ENCODE measurements at regions not wholly inside any gene's neighbourhood (a gene's known extent, or its start where the extent isn't known, plus 50 kb on each side); places are given as distances from the start of the nearest gene placed in this dataset.

DNA sequence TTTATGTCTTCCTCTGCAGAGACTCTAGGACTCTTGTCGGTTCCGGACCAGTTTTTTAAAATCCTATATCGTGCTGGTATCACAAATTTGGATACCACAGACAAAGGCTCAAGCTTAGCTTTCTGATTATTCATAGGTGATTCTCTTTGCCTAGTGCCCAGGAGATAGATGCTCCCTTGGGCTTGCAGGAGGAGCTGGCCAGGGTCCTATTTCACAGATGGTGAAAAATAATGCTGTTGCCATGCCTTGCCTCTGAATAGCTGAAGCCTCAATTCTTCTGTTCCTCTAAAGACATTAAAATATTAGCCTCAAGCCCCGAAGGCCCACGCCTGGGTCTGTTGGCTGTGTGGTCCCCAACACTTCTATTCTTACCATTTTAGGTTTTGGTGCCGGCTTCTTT lies 123.9 kb upstream of the BACH2 start:
- no peaks in the 10 kb centered on the region for H3K9me3 ChIP-seq
- no peaks in the 10 kb centered on the region for H3K27me3 ChIP-seq
- TF ChIP-seq POLR2AphosphoS5 (IDR thresholded peaks at IDR 0.05; ENCODE audit: insufficient read depth in 1 of 2, low read depth in 1 of 2) (no peak), POLR2A (IDR thresholded peaks at IDR 0.05) (no peak)
- TF ChIP-seq, protein P1, sequence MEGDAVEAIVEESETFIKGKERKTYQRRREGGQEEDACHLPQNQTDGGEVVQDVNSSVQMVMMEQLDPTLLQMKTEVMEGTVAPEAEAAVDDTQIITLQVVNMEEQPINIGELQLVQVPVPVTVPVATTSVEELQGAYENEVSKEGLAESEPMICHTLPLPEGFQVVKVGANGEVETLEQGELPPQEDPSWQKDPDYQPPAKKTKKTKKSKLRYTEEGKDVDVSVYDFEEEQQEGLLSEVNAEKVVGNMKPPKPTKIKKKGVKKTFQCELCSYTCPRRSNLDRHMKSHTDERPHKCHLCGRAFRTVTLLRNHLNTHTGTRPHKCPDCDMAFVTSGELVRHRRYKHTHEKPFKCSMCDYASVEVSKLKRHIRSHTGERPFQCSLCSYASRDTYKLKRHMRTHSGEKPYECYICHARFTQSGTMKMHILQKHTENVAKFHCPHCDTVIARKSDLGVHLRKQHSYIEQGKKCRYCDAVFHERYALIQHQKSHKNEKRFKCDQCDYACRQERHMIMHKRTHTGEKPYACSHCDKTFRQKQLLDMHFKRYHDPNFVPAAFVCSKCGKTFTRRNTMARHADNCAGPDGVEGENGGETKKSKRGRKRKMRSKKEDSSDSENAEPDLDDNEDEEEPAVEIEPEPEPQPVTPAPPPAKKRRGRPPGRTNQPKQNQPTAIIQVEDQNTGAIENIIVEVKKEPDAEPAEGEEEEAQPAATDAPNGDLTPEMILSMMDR (IDR thresholded peaks at IDR 0.05) = no peak
- intact Hi-C loops (cut with DNase I) = no loop called here
- DNase-seq (ENCODE audit: extremely low spot score in 2 of 2) = no peak
- H3K36me3 ChIP-seq = no peaks in the 10 kb centered on the region
- H3K27ac ChIP-seq = no peak overlapping the region
- no peaks in the 10 kb centered on the region for H3K4me1 ChIP-seq
- no peak overlapping the region for H3K4me3 ChIP-seq

DNA sequence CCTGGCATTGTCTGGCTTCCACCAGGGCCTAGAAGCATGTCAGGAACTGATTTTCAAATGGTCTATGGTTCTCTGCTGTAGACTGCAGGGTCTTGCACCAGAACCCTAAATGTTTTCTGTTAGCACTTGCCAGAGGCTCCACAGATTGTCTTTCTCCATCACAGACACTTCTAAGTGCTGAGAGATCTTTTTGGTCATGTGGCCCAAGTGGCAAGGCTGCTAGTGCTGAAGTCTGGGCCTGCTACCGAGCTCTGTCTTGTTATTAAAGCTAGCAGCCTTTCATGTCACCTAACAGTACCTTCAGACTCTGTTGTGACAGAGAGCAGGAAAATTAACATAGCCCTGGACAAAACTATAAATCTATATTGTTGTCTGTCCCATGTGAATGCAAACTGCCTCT lies 120.7 kb upstream of the BACH2 start:
- Histone ChIP-seq H3K4me1 (no peaks in the 10 kb centered on the region), H3K27me3 (no peaks in the 10 kb centered on the region), H3K36me3 (no peaks in the 10 kb centered on the region), H3K4me3 (no peak overlapping the region), H3K27ac (no peak overlapping the region), H3K9me3 (no peaks in the 10 kb centered on the region)
- TF ChIP-seq, protein P1 (IDR thresholded peaks at IDR 0.05) = no peak
- TF ChIP-seq POLR2AphosphoS5 (IDR thresholded peaks at IDR 0.05; ENCODE audit: insufficient read depth in 1 of 2, low read depth in 1 of 2) (no peak), POLR2A (IDR thresholded peaks at IDR 0.05) (no peak)
- intact Hi-C loops (cut with DNase I) = no loop called here
- DNase-seq (ENCODE audit: extremely low spot score in 2 of 2) = no peak

DNA sequence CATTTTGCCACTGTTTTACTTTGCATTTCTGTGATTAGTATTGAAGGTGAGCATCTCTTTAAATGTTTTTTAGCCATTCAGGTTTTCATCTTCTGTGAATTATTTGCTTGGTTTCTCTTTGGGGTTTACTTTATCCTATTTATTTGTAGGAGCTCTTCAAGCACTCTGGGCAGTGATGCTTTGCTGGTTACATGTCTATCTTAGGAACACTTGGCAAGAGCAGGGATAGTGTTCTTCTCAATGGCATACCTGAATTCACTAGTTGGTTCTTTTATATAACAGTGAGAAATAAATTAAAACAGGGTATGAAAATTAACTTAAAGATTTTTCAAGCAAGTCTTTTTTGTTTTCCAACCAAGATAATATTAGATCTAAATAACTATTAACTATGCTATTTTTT lies 119.7 kb upstream of the BACH2 start:
- H3K27ac ChIP-seq = no peak overlapping the region
- H3K36me3 ChIP-seq = no peaks in the 10 kb centered on the region
- H3K4me1 ChIP-seq = no peaks in the 10 kb centered on the region
- no peak overlapping the region for H3K4me3 ChIP-seq
- intact Hi-C loops (cut with DNase I) = no loop called here
- TF ChIP-seq, protein P1 (IDR thresholded peaks at IDR 0.05) = no peak
- TF ChIP-seq POLR2A (IDR thresholded peaks at IDR 0.05) = no peak
- TF ChIP-seq POLR2AphosphoS5 (IDR thresholded peaks at IDR 0.05; ENCODE audit: insufficient read depth in 1 of 2, low read depth in 1 of 2) = no peak
- DNase-seq (ENCODE audit: extremely low spot score in 2 of 2) = no peak
- no peaks in the 10 kb centered on the region for H3K9me3 ChIP-seq
- H3K27me3 ChIP-seq = no peaks in the 10 kb centered on the region

DNA sequence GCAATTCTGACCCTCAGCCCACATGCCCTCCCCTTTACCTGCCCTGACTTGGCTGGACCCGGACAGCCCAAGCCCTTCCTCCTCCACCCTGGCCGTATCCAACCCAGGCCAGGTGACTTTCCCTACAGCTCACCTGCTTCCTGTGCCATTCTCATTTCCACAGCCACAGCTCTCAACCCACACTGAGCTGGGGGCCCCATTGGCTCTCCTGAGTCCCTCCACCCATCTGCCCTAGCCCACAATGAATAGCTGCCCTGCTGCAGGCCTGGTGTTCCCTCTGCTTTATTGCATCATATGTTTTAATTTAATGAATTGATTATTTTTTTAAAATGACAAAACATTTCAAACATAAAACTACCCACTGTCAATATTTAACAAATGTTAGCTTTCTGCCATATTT lies 118.5 kb upstream of the BACH2 start:
- TF ChIP-seq, protein P1 (IDR thresholded peaks at IDR 0.05) = no peak
- TF ChIP-seq POLR2A (IDR thresholded peaks at IDR 0.05) (no peak), POLR2AphosphoS5 (IDR thresholded peaks at IDR 0.05; ENCODE audit: insufficient read depth in 1 of 2, low read depth in 1 of 2) (no peak)
- H3K27me3 ChIP-seq = no peaks in the 10 kb centered on the region

DNA sequence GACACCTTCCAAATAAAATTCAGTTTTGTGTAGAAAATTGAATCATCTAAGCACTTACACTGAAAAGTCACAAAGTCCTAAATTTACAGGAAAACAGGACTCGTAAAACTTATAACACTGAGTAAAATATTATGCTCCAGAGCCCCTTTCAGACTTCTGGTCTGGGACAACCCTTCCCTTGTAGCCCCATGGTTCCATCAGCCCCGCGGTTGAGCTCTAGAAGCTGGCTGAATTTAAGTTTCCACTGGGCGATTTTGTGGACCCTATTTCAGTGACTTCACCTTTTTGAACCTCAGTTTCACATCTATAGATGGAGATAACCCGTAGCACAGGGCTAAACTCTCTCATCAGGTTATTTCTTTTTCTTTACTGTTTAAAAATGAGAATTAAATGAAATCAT lies 117.7 kb upstream of the BACH2 start:
- TF ChIP-seq, protein P1 (IDR thresholded peaks at IDR 0.05) = no peak
- no peak for TF ChIP-seq POLR2AphosphoS5 (IDR thresholded peaks at IDR 0.05; ENCODE audit: insufficient read depth in 1 of 2, low read depth in 1 of 2)
- Histone ChIP-seq H3K9me3 (no peaks in the 10 kb centered on the region), H3K27ac (no peak overlapping the region), H3K27me3 (no peaks in the 10 kb centered on the region), H3K36me3 (no peaks in the 10 kb centered on the region), H3K4me3 (no peak overlapping the region), H3K4me1 (no peaks in the 10 kb centered on the region)
- intact Hi-C loops (cut with DNase I) = no loop called here
- DNase-seq (ENCODE audit: extremely low spot score in 2 of 2) = no peak

More for the DNA sequence above, 118.5 kb upstream of the BACH2 start:
- no peak overlapping the region for H3K27ac ChIP-seq
- intact Hi-C loops (cut with DNase I) = no loop called here
- H3K4me3 ChIP-seq = no peak overlapping the region
- no peaks in the 10 kb centered on the region for H3K36me3 ChIP-seq
- no peaks in the 10 kb centered on the region for H3K9me3 ChIP-seq
- no peak for DNase-seq (ENCODE audit: extremely low spot score in 2 of 2)
- no peaks in the 10 kb centered on the region for H3K4me1 ChIP-seq
